Heart left ventricle (tissue), 13 donors: ENCODE measurements at regions not wholly inside any gene's neighbourhood (a gene's known extent, or its start where the extent isn't known, plus 50 kb on each side); places are given as distances from the start of the nearest gene placed in this dataset.

Source experiments
- POLR2A ChIP-seq, 2 donors: fragments of 450-650 bp; IDR thresholded peaks; one replicate each; pipeline ENCODE4 v1.6.1; 2017; ENCODE audit warnings: antibody characterized with exemption in 2 of 2, mild to moderate bottlenecking in 2 of 2, moderate library complexity in 2 of 2
- TF ChIP-seq, protein P1 (sequence below), 12 donors: fragments of 200-600 bp; sonication (generic) in 4 of 12; IDR thresholded peaks; one replicate each; pipeline versions ENCODE4 v1.5.0 to v1.8.0; 2018 to 2022; ENCODE audit warnings: antibody characterized with exemption in 12 of 12, mild to moderate bottlenecking in 5 of 12
- donor health status: ischemic (EF 13 %, LVEDD 7.1; RV severe dilation, severe dysfunction).
- donor health status: DM: no; HTN: yes; CAD: no.
- donor health status: DM: no; HTN: no; CAD: no.
- donor health status: ischemic (EF 25% LVEDD 6.9; RV normal size, moderate dysfunction).
- donor health status: ischemic (EF 25% LVEDD 5.7; RV mildly dilated, moderate dysfunction).
- donor health status: ischemic (EF 35%, LVEDD 5.7; RV mildly dilated, moderate dysfunction).
- donor health status: nonischemic (EF 11% LVEDD 7.7; RV severe dilation, severe dysfunction).
- donor health status: DM: yes; HTN: yes; CAD: no.
- donor health status: PGD.
- donor health status: ischemic (EF 29% LVEDD 5.4; RV normal size, mild dysfunction).
- donor health status: nonischemic (EF 23%, LVEDD 6.1; RV moderate dilation, normal function).

DNA sequence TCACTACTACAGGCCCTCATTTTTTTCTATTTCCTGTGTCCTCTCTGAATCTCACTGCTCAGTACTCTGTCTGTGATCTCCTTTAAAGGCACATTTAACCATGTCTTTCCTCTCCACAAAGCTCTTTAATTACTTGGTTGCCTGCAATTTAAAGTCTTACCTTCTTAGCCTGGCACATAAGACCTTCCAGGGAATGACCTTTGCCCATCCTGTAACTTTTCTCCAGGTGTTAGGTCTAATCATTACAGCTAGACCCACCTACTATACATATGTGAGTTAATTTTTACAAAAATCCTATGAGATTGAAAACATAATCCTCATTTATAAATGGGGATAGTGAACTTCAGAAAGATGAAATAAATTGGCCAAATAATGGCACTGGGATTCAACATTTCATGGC, 244.1 kb upstream of the RHOBTB1 start:
- TF ChIP-seq, protein P1, sequence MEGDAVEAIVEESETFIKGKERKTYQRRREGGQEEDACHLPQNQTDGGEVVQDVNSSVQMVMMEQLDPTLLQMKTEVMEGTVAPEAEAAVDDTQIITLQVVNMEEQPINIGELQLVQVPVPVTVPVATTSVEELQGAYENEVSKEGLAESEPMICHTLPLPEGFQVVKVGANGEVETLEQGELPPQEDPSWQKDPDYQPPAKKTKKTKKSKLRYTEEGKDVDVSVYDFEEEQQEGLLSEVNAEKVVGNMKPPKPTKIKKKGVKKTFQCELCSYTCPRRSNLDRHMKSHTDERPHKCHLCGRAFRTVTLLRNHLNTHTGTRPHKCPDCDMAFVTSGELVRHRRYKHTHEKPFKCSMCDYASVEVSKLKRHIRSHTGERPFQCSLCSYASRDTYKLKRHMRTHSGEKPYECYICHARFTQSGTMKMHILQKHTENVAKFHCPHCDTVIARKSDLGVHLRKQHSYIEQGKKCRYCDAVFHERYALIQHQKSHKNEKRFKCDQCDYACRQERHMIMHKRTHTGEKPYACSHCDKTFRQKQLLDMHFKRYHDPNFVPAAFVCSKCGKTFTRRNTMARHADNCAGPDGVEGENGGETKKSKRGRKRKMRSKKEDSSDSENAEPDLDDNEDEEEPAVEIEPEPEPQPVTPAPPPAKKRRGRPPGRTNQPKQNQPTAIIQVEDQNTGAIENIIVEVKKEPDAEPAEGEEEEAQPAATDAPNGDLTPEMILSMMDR (IDR thresholded peaks at IDR 0.05): no peak
- TF ChIP-seq POLR2A (IDR thresholded peaks at IDR 0.05): no peak
